Osteoblast (primary cell): ENCODE measurements at regions not wholly inside any gene's neighbourhood (a gene's known extent, or its start where the extent isn't known, plus 50 kb on each side); places are given as distances from the start of the nearest gene placed in this dataset.

Experiments used
- DNase-seq: peaks from one replicate; pipeline ENCODE4 v3.0.0; 2011; ENCODE audit warnings: low spot score, mixed read lengths; ENCODE audit not compliant: insufficient read length; ENCODE audit errors: missing footprints
- H2AFZ ChIP-seq: 2 replicates; pipeline ENCODE4 v1.6.0; 2011; ENCODE audit warnings: mild to moderate bottlenecking, low read length
- H3K27ac ChIP-seq: 2 replicates; pipeline ENCODE4 v1.5.1; 2011; ENCODE audit warnings: mild to moderate bottlenecking, low read depth, low read length, moderate library complexity
- H3K27me3 ChIP-seq: 2 replicates; pipeline ENCODE4 v1.6.0; 2012; ENCODE audit warnings: mild to moderate bottlenecking, control low read depth, inconsistent platforms, low read length, moderate library complexity; ENCODE audit not compliant: insufficient read depth
- H3K36me3 ChIP-seq: 2 replicates; pipeline ENCODE4 v1.5.1; 2011; ENCODE audit warnings: mild to moderate bottlenecking, low read length, control low read depth, moderate library complexity; ENCODE audit not compliant: insufficient read depth
- H3K4me1 ChIP-seq: 2 replicates; pipeline ENCODE4 v1.5.1; 2011; ENCODE audit warnings: mild to moderate bottlenecking, low read length, control low read depth, moderate library complexity; ENCODE audit not compliant: insufficient read depth
- H3K4me2 ChIP-seq: 2 replicates; pipeline ENCODE4 v1.6.0; 2011; ENCODE audit warnings: mild to moderate bottlenecking, low read length; ENCODE audit not compliant: insufficient read depth
- H3K4me3 ChIP-seq: fragments of 200-600 bp; sonication (generic); 3 replicates; pipeline ENCODE4 v1.5.1; 2012; ENCODE audit warnings: mild to moderate bottlenecking, low read length, inconsistent platforms; ENCODE audit not compliant: insufficient read depth
- H3K79me2 ChIP-seq: 2 replicates; pipeline ENCODE4 v1.6.0; 2012; ENCODE audit warnings: mild to moderate bottlenecking, low read length, control low read depth, inconsistent platforms; ENCODE audit not compliant: insufficient read depth
- H3K9me3 ChIP-seq: 2 replicates; pipeline ENCODE4 v1.5.1; 2011; ENCODE audit warnings: low read depth, low read length, control low read depth
- H4K20me1 ChIP-seq: 2 replicates; pipeline ENCODE4 v1.6.0; 2012; ENCODE audit warnings: mild to moderate bottlenecking, low read length, control low read depth; ENCODE audit not compliant: insufficient read depth
- CTCF ChIP-seq: IDR thresholded peaks from 2 replicates; pipeline ENCODE4 v1.5.1; 2011; ENCODE audit warnings: mild to moderate bottlenecking, low read depth, low read length, moderate library complexity; ENCODE audit errors: extremely low read depth

- H4K20me1 ChIP-seq: no peaks in the 10 kb centered on the region
- H3K79me2 ChIP-seq: no peaks in the 10 kb centered on the region
- H3K4me1 ChIP-seq: peaks cover 44% of the 10 kb centered on the region
These were observed 58.3 kb upstream of the TARBP1 start for GRCh38 chr1:234537236-234537635.

GRCh38 chr1:234536741-234537140, 57.8 kb upstream of the TARBP1 start:
- no peaks in the 10 kb centered on the region for H3K36me3 ChIP-seq
- DNase-seq: no peak
- no peaks in the 10 kb centered on the region for H3K79me2 ChIP-seq
- peaks cover 49% of the 10 kb centered on the region for H3K4me1 ChIP-seq
- no peaks in the 10 kb centered on the region for H3K9me3 ChIP-seq
- no peaks in the 10 kb centered on the region for H4K20me1 ChIP-seq
- H2AFZ ChIP-seq: no peak overlapping the region
- H3K27ac ChIP-seq: no peak overlapping the region
- no peak overlapping the region for H3K4me2 ChIP-seq
- TF ChIP-seq CTCF: no peak
- H3K27me3 ChIP-seq: no peaks in the 10 kb centered on the region
- H3K4me3 ChIP-seq: no peak overlapping the region

More at GRCh38 chr1:234537236-234537635, 58.3 kb upstream of the TARBP1 start:
- no peaks in the 10 kb centered on the region for H3K36me3 ChIP-seq
- H3K27me3 ChIP-seq: no peaks in the 10 kb centered on the region
- no peak for TF ChIP-seq CTCF
- H3K9me3 ChIP-seq: no peaks in the 10 kb centered on the region
- no peak overlapping the region for H2AFZ ChIP-seq
- no peak for DNase-seq
- H3K27ac ChIP-seq: no peak overlapping the region
- no peak overlapping the region for H3K4me2 ChIP-seq
- no peak overlapping the region for H3K4me3 ChIP-seq

- H3K27ac ChIP-seq: peak overlapping the region; percentile 20
- H3K36me3 ChIP-seq: no peaks in the 10 kb centered on the region
- peak; percentile 85 for DNase-seq
- no peak overlapping the region for H3K4me2 ChIP-seq
- no peak for TF ChIP-seq CTCF
- H3K27me3 ChIP-seq: no peaks in the 10 kb centered on the region
- H3K9me3 ChIP-seq: no peaks in the 10 kb centered on the region
- H3K4me3 ChIP-seq: no peak overlapping the region
- H3K4me1 ChIP-seq: peaks cover 49% of the 10 kb centered on the region
- H3K79me2 ChIP-seq: no peaks in the 10 kb centered on the region
- no peaks in the 10 kb centered on the region for H4K20me1 ChIP-seq
- H2AFZ ChIP-seq: peak overlapping the region; percentile 66
These were observed 57.0 kb upstream of the TARBP1 start for GRCh38 chr1:234535763-234536515.

- TF ChIP-seq CTCF: no peak
- Histone ChIP-seq H3K27ac (peak overlapping the region; percentile 99), H4K20me1 (no peaks in the 10 kb centered on the region), H3K4me2 (no peak overlapping the region), H3K36me3 (no peaks in the 10 kb centered on the region), H3K9me3 (no peaks in the 10 kb centered on the region), H3K4me3 (no peak overlapping the region), H3K27me3 (no peaks in the 10 kb centered on the region), H2AFZ (no peak overlapping the region), H3K4me1 (peaks cover 49% of the 10 kb centered on the region), H3K79me2 (no peaks in the 10 kb centered on the region)
- no peak for DNase-seq
These were observed 56.2 kb upstream of the TARBP1 start for GRCh38 chr1:234535218-234535617.
